ENCODE measurements at regions not wholly inside any gene's neighbourhood (a gene's known extent, or its start where the extent isn't known, plus 50 kb on each side); places are given as distances from the start of the nearest gene placed in this dataset.

- Histone ChIP-seq H3K4me3 (no peak overlapping the region), H3K27me3 (no peaks in the 10 kb centered on the region), H3K9me3 (no peaks in the 10 kb centered on the region), H3K4me1 (peaks cover 7 to 24% (median 13%) of the 10 kb centered on the region in 3 donors), H3K36me3 (no peaks in the 10 kb centered on the region), H3K27ac (peak overlapping the region in 3 of 4 donors; percentile 48 to 63 (median 63))
- TF ChIP-seq POLR2A (IDR thresholded peaks at IDR 0.05), result no peak
- TF ChIP-seq, protein P1, sequence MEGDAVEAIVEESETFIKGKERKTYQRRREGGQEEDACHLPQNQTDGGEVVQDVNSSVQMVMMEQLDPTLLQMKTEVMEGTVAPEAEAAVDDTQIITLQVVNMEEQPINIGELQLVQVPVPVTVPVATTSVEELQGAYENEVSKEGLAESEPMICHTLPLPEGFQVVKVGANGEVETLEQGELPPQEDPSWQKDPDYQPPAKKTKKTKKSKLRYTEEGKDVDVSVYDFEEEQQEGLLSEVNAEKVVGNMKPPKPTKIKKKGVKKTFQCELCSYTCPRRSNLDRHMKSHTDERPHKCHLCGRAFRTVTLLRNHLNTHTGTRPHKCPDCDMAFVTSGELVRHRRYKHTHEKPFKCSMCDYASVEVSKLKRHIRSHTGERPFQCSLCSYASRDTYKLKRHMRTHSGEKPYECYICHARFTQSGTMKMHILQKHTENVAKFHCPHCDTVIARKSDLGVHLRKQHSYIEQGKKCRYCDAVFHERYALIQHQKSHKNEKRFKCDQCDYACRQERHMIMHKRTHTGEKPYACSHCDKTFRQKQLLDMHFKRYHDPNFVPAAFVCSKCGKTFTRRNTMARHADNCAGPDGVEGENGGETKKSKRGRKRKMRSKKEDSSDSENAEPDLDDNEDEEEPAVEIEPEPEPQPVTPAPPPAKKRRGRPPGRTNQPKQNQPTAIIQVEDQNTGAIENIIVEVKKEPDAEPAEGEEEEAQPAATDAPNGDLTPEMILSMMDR (IDR thresholded peaks at IDR 0.05), result no peak
- DNase-seq, result no peak
- 47 to 51% methylated on average over 12 of the region's 12 CpGs for WGBS, 2 donors
- intact Hi-C loops (cut with DNase I), result no loop called here
These were observed 91.2 kb upstream of the JUN start for GRCh38 chr1:58874757-58875755.

DNA sequence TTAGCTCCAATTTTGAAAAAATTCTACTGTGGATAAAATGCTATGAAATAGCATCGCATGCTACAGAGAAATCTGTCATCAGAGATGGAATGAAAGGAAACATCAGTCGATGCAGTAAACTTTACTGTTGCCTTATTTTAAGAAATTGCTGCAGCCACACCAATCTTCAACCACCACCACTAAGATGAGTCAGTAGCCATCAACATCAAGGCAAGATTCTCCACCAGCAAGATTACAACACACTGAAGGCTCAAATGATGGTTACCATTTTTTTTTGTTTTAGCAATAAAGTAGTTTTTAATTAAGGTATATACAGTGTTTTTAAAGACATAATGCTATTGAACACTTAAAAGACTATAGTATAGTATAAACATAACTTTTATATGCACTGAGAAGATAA, 95.6 kb upstream of the JUN start:
- H3K4me1 ChIP-seq, result peaks cover 14 to 50% (median 31%) of the 10 kb centered on the region in 3 donors
- no peak for DNase-seq
- no peaks in the 10 kb centered on the region for H3K36me3 ChIP-seq
- intact Hi-C loops (cut with DNase I), result no loop called here
- H3K27me3 ChIP-seq, result no peaks in the 10 kb centered on the region
- H3K9me3 ChIP-seq, result no peaks in the 10 kb centered on the region
- no peak for TF ChIP-seq POLR2A (IDR thresholded peaks at IDR 0.05)
- TF ChIP-seq, protein P1 (IDR thresholded peaks at IDR 0.05), result no peak
- no peak overlapping the region for H3K4me3 ChIP-seq
- H3K27ac ChIP-seq, result no peak overlapping the region
- 84 to 90% methylated on average over 2 of the region's 2 CpGs for WGBS, 2 donors

- H3K36me3 ChIP-seq, result no peaks in the 10 kb centered on the region
- TF ChIP-seq, protein P1 (IDR thresholded peaks at IDR 0.05), result no peak
- TF ChIP-seq POLR2A (IDR thresholded peaks at IDR 0.05), result no peak
- DNase-seq, result no peak
- intact Hi-C loops (cut with DNase I), result no loop called here
- H3K27me3 ChIP-seq, result no peaks in the 10 kb centered on the region
- H3K27ac ChIP-seq, result peak overlapping the region in 1 of 4 donors; percentile 27
- no peak overlapping the region for H3K4me3 ChIP-seq
- no peaks in the 10 kb centered on the region for H3K9me3 ChIP-seq
- 85 to 96% methylated on average over 2 of the region's 2 CpGs for WGBS, 2 donors
- peaks cover 11 to 50% (median 29%) of the 10 kb centered on the region in 3 donors for H3K4me1 ChIP-seq
These were observed 96.7 kb upstream of the JUN start for GRCh38 chr1:58880592-58880991.

GRCh38 chr1:58881471-58881994, 97.7 kb upstream of the JUN start:
- no peak for DNase-seq
- intact Hi-C loops (cut with DNase I), result no loop called here
- no peaks in the 10 kb centered on the region for H3K36me3 ChIP-seq
- peaks cover 20 to 54% (median 34%) of the 10 kb centered on the region in 3 donors for H3K4me1 ChIP-seq
- no peaks in the 10 kb centered on the region for H3K9me3 ChIP-seq
- H3K4me3 ChIP-seq, result no peak overlapping the region
- H3K27ac ChIP-seq, result peak overlapping the region in 3 of 4 donors; percentile 12 to 27 (median 19)
- no peak for TF ChIP-seq POLR2A (IDR thresholded peaks at IDR 0.05)
- TF ChIP-seq, protein P1 (IDR thresholded peaks at IDR 0.05), result no peak
- 50 to 61% methylated on average over 2 of the region's 3 CpGs for WGBS, 2 donors
- no peaks in the 10 kb centered on the region for H3K27me3 ChIP-seq
